GM21825 (cell line): ENCODE measurements at regions not wholly inside any gene's neighbourhood (a gene's known extent, or its start where the extent isn't known, plus 50 kb on each side); places are given as distances from the start of the nearest gene placed in this dataset.

Experiments
- ATAC-seq: cut with Tn5 transposase; IDR thresholded peaks from one replicate; pipeline ENCODE4 v1.9.1; 2021; ENCODE audit warnings: mild to moderate bottlenecking, moderate library complexity; ENCODE audit not compliant: unreplicated experiment

- ATAC-seq, result no peak
These were observed 177.8 kb downstream of the SNX18 start for GRCh38 chr5:54695198-54695966.

GRCh38 chr5:54693936-54694657 lies 176.5 kb downstream of the SNX18 start:
- no peak for ATAC-seq

- ATAC-seq, result no peak
These were observed 175.1 kb downstream of the SNX18 start for GRCh38 chr5:54692631-54693030.

GRCh38 chr5:54691656-54692055 lies 174.1 kb downstream of the SNX18 start:
- ATAC-seq, result no peak

- ATAC-seq, result no peak
These were observed 172.1 kb downstream of the SNX18 start for GRCh38 chr5:54689411-54690251.

GRCh38 chr5:54680998-54681397 lies 163.4 kb downstream of the SNX18 start:
- ATAC-seq, result no peak

- no peak for ATAC-seq
These were observed 162.1 kb downstream of the SNX18 start for GRCh38 chr5:54679686-54680085.

- ATAC-seq, result no peak
These were observed 161.2 kb downstream of the SNX18 start for GRCh38 chr5:54678737-54679136.

- ATAC-seq, result no peak
These were observed 159.2 kb downstream of the SNX18 start for GRCh38 chr5:54676481-54677340.

GRCh38 chr5:54673523-54674225 lies 156.1 kb downstream of the SNX18 start:
- peak; percentile 61 for ATAC-seq

GRCh38 chr5:54672871-54673270 lies 155.3 kb downstream of the SNX18 start:
- ATAC-seq, result no peak

- ATAC-seq, result no peak
These were observed 154.1 kb downstream of the SNX18 start for GRCh38 chr5:54671681-54672080.

GRCh38 chr5:54671111-54671531 lies 153.6 kb downstream of the SNX18 start:
- ATAC-seq, result no peak

- no peak for ATAC-seq
These were observed 152.7 kb downstream of the SNX18 start for GRCh38 chr5:54670281-54670680.

GRCh38 chr5:54669845-54670244 lies 152.3 kb downstream of the SNX18 start:
- ATAC-seq, result no peak

- no peak for ATAC-seq
These were observed 151.7 kb downstream of the SNX18 start for GRCh38 chr5:54669285-54669684.

GRCh38 chr5:54668096-54668495 lies 150.5 kb downstream of the SNX18 start:
- no peak for ATAC-seq

GRCh38 chr5:54667136-54667535 lies 149.6 kb downstream of the SNX18 start:
- ATAC-seq, result no peak

- ATAC-seq, result no peak
These were observed 146.3 kb downstream of the SNX18 start for GRCh38 chr5:54663866-54664265.

GRCh38 chr5:54661111-54661510 lies 143.6 kb downstream of the SNX18 start:
- ATAC-seq, result no peak
